Fibroblast of villous mesenchyme (primary cell): ENCODE measurements at regions not wholly inside any gene's neighbourhood (a gene's known extent, or its start where the extent isn't known, plus 50 kb on each side); places are given as distances from the start of the nearest gene placed in this dataset.
"Not testable (repeated sequence)": the region's sequence is repeated elsewhere in the genome, so short reads cannot be mapped to it uniquely, and the experiment has no call there.

Source experiments
- DNase-seq: peaks from one replicate; pipeline ENCODE4 v3.0.0-alpha.2; 2010; ENCODE audit warnings: low read depth
- H3K4me3 ChIP-seq: 2 replicates; pipeline ENCODE4 v1.5.1; 2011; ENCODE audit warnings: low read depth, mild to moderate bottlenecking, low read length
- CTCF ChIP-seq: IDR thresholded peaks from 2 replicates; pipeline ENCODE4 v1.5.1; 2012; ENCODE audit warnings: low read depth, mild to moderate bottlenecking, low read length; ENCODE audit not compliant: insufficient read depth

- DNase-seq = no peak
- no peak for TF ChIP-seq CTCF
Observed at GRCh38 chr21:32958288-32959002, 67.3 kb upstream of the OLIG2 start.

GRCh38 chr21:32962268-32962667, 63.5 kb upstream of the OLIG2 start:
- no peak for DNase-seq
- H3K4me3 ChIP-seq = no peak overlapping the region
- no peak for TF ChIP-seq CTCF

More at GRCh38 chr21:32958288-32959002, 67.3 kb upstream of the OLIG2 start:
- H3K4me3 ChIP-seq = no peak overlapping the region

- no peak for DNase-seq
- no peak for TF ChIP-seq CTCF
Observed at GRCh38 chr21:32965129-32965680, 60.5 kb upstream of the OLIG2 start.

GRCh38 chr21:32966120-32966519, 59.6 kb upstream of the OLIG2 start:
- no peak for DNase-seq
- no peak overlapping the region for H3K4me3 ChIP-seq
- no peak for TF ChIP-seq CTCF

More at GRCh38 chr21:32965129-32965680, 60.5 kb upstream of the OLIG2 start:
- no peak overlapping the region for H3K4me3 ChIP-seq

GRCh38 chr21:32968103-32968502, 57.6 kb upstream of the OLIG2 start:
- not testable (repeated sequence) for H3K4me3 ChIP-seq, DNase-seq

GRCh38 chr21:32974653-32975052, 51.1 kb upstream of the OLIG2 start:
- TF ChIP-seq CTCF = no peak
- DNase-seq = no peak

GRCh38 chr21:32975811-32976431, 49.8 kb upstream of the OLIG2 start:
- no peak for TF ChIP-seq CTCF
- DNase-seq = no peak
- no peak overlapping the region for H3K4me3 ChIP-seq

More at GRCh38 chr21:32974653-32975052, 51.1 kb upstream of the OLIG2 start:
- no peak overlapping the region for H3K4me3 ChIP-seq
